Bronchial epithelial cell (primary cell): ENCODE measurements at regions not wholly inside any gene's neighbourhood (a gene's known extent, or its start where the extent isn't known, plus 50 kb on each side); places are given as distances from the start of the nearest gene placed in this dataset.

Experiments used
- DNase-seq: peaks from one replicate; pipeline ENCODE4 v3.0.0-alpha.2; 2010; ENCODE audit warnings: low read depth
- FAIRE-seq: peaks from 2 replicates; lab custom pipeline; 2011; peaks lifted over from hg19 to GRCh38; lab: Jason Lieb, UNC
- H3K27me3 ChIP-seq: 2 replicates; pipeline ENCODE4 v1.5.1; 2011; ENCODE audit warnings: low read length; ENCODE audit not compliant: control insufficient read depth, insufficient read depth
- H3K36me3 ChIP-seq: 2 replicates; pipeline ENCODE4 v1.5.1; 2011; ENCODE audit warnings: low read length; ENCODE audit not compliant: control insufficient read depth, insufficient read depth
- H3K4me3 ChIP-seq: 2 replicates; pipeline ENCODE4 v1.5.1; 2011; ENCODE audit warnings: mild to moderate bottlenecking, low read depth, low read length, control low read depth
- TF ChIP-seq, protein P1 (sequence below): IDR thresholded peaks from 2 replicates; pipeline ENCODE4 v1.5.1; 2011; ENCODE audit warnings: mild to moderate bottlenecking, moderate library complexity, low read length, control low read depth, inconsistent platforms; ENCODE audit not compliant: insufficient read depth, severe bottlenecking

DNA sequence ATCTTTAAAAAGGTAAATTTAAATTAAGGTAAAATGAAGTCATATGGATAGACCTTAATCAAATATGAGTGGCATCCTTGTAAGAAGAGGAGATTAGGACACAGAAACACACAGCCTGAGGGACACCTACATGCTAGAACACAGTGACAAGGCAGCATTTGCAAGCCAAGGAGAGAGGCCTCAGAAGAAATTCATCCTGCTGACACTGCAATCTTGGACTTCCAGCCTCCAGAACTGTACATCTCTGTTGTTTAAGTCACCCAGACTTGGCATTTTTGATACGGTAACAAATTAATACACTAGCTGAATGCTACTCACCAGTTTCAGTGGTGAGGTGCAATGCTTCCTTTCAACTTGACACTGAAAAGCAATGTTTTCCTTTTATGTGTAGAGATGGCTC lies 305.0 kb downstream of the TDRD15 start:
- FAIRE-seq (no peak), DNase-seq (no peak)
- Histone ChIP-seq H3K27me3 (no peaks in the 10 kb centered on the region), H3K4me3 (no peak overlapping the region), H3K36me3 (no peaks in the 10 kb centered on the region)
- TF ChIP-seq, protein P1, sequence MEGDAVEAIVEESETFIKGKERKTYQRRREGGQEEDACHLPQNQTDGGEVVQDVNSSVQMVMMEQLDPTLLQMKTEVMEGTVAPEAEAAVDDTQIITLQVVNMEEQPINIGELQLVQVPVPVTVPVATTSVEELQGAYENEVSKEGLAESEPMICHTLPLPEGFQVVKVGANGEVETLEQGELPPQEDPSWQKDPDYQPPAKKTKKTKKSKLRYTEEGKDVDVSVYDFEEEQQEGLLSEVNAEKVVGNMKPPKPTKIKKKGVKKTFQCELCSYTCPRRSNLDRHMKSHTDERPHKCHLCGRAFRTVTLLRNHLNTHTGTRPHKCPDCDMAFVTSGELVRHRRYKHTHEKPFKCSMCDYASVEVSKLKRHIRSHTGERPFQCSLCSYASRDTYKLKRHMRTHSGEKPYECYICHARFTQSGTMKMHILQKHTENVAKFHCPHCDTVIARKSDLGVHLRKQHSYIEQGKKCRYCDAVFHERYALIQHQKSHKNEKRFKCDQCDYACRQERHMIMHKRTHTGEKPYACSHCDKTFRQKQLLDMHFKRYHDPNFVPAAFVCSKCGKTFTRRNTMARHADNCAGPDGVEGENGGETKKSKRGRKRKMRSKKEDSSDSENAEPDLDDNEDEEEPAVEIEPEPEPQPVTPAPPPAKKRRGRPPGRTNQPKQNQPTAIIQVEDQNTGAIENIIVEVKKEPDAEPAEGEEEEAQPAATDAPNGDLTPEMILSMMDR: no peak

DNA sequence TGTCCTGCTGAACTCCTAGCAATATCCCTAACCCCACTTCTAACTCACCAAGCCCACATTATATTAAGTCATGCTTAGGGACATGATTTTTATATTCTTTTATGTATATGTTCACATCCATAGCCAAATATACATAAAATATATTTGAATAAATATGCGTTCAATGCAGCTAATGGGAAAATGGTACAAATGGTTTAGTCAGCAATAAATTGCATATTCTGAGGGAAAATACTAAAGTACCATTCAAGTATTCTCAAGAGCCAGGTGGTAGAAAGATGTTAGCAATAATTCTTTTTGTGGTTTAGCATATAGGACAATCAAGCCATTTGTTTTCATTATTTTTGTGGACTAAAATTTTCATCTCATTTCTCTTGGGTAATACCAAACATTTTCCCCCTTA lies 306.0 kb downstream of the TDRD15 start:
- no peak for DNase-seq
- Histone ChIP-seq H3K4me3 (no peak overlapping the region), H3K36me3 (no peaks in the 10 kb centered on the region), H3K27me3 (no peaks in the 10 kb centered on the region)
- TF ChIP-seq, protein P1: no peak
- FAIRE-seq: no peak

- TF ChIP-seq, protein P1: no peak
- DNase-seq (no peak), FAIRE-seq (no peak)
- no peak overlapping the region for H3K4me3 ChIP-seq
- H3K36me3 ChIP-seq: no peaks in the 10 kb centered on the region
- H3K27me3 ChIP-seq: no peaks in the 10 kb centered on the region
These were observed 307.3 kb downstream of the TDRD15 start for GRCh38 chr2:21431078-21431477.

DNA sequence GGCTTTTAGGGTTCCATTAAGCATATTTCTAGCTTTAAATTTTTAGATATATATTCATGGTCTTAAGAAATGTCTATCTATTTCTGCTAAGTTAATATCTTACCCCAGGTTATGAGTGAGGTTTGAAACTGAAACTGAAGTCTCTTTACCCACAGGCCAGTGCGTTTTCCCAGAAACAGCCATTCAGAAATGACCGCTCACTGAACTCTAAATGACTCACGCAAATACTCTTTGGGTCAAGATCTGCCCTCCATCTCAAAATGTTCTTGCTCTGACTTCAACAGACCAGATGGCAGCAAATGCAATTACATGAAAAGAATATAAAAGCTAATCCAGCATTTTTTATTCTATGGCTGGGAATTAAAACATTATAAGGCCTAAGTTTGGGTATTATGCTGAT lies 315.2 kb downstream of the TDRD15 start:
- no peak for DNase-seq
- Histone ChIP-seq H3K36me3 (no peaks in the 10 kb centered on the region), H3K27me3 (no peaks in the 10 kb centered on the region), H3K4me3 (no peak overlapping the region)
- TF ChIP-seq, protein P1: no peak
- FAIRE-seq: no peak

- TF ChIP-seq, protein P1: no peak
- Histone ChIP-seq H3K36me3 (no peaks in the 10 kb centered on the region), H3K27me3 (no peaks in the 10 kb centered on the region), H3K4me3 (no peak overlapping the region)
- FAIRE-seq (no peak), DNase-seq (no peak)
These were observed 317.7 kb downstream of the TDRD15 start for GRCh38 chr2:21441442-21441841.

DNA sequence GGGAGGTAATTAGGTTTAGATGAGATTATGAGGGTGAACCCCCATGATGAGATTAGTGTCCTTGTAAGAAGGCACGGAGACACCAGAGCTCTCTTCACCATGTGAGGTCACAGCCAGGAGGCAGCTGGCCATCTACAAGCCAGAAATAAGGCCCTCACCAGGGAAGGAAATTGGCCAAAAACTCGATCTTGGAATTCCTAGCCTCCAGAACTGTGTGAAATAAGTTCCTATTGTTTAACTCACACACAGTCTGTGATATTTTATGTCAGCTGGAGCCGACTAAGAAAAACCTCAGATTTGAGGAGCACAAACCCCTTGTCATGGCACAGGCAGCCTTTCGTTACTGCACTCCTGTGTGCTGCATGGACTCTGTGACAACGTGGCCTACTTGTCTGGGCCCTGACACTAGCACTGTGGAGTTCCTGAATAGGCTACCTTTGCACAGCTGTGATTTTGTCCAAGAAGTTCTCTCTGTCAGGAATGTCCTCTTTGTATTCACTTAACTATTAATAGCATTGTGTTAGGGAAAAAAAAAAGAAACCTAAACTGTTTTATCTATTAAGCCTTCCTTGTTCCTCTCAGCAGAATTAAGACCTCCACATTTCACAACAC lies 319.8 kb downstream of the TDRD15 start:
- Histone ChIP-seq H3K27me3 (no peaks in the 10 kb centered on the region), H3K36me3 (no peaks in the 10 kb centered on the region), H3K4me3 (no peak overlapping the region)
- TF ChIP-seq, protein P1: no peak
- FAIRE-seq: no peak
- no peak for DNase-seq
